ENCODE measurements at regions not wholly inside any gene's neighbourhood (a gene's known extent, or its start where the extent isn't known, plus 50 kb on each side); places are given as distances from the start of the nearest gene placed in this dataset.

GRCh38 chr13:81031996-81032395 lies 691.1 kb upstream of the SPRY2 start:
- TF ChIP-seq POLR2AphosphoS5 (IDR thresholded peaks at IDR 0.05) (no peak), POLR2A (IDR thresholded peaks at IDR 0.05) (no peak), CTCF (IDR thresholded peaks at IDR 0.05) (no peak), EP300 (IDR thresholded peaks at IDR 0.05) (no peak)

All from gastroesophageal sphincter (tissue), 3 donors.